ENCODE measurements at regions not wholly inside any gene's neighbourhood (a gene's known extent, or its start where the extent isn't known, plus 50 kb on each side); places are given as distances from the start of the nearest gene placed in this dataset.
A peak's percentile ranks its signal among the peaks of the same experiment; 100 is the strongest.

- ATAC-seq = no peak
These were observed 636.1 kb downstream of the ACTL7B start for GRCh38 chr9:108219664-108220063.

- ATAC-seq = no peak
These were observed 638.1 kb downstream of the ACTL7B start for GRCh38 chr9:108217431-108218349.

DNA sequence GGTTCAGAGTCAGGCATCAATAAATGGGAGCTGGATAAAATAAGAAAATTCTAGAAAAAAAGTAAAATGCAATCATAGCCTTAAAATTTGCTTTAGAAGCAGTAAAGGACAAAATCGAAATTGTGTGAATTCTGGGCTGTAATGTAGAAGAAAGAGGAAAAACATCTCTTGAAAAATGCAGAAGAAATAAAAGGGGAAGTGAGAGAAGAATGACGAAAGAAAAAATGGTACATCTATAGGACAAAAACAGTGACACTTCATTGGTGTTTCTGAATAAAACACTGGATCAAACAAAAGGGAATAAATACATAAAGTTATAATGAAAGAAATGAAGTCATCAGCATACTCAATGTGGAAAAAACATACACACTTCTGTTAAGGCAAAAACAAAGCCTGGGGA lies 642.3 kb downstream of the ACTL7B start:
- ATAC-seq = no peak

GRCh38 chr9:108212184-108212583 lies 643.6 kb downstream of the ACTL7B start:
- ATAC-seq = no peak

DNA sequence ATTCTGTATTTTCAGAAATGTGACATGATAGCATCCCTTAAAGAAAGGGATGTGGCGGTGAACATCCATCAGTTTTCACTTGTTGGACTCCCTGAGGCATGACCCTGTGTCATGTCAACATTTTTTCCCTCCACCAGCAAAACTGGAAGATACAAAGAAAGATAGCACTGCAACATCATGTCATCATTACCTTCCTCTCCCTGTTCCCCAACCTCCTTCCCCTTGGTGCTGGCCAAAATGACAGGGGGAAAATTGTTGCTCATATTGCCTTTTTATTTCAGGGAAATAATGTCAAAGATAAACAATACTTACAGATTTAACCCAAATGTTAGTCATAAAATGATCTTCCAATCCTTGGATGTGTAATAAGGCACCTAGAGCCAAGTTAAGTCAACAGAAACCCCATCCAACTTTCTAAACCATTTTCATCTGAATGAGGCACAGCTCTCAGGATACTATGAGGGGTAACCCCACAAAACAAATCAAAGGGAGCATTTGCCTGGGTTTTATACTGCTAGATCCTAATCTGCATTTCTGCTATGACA lies 644.3 kb downstream of the ACTL7B start:
- ATAC-seq = no peak

DNA sequence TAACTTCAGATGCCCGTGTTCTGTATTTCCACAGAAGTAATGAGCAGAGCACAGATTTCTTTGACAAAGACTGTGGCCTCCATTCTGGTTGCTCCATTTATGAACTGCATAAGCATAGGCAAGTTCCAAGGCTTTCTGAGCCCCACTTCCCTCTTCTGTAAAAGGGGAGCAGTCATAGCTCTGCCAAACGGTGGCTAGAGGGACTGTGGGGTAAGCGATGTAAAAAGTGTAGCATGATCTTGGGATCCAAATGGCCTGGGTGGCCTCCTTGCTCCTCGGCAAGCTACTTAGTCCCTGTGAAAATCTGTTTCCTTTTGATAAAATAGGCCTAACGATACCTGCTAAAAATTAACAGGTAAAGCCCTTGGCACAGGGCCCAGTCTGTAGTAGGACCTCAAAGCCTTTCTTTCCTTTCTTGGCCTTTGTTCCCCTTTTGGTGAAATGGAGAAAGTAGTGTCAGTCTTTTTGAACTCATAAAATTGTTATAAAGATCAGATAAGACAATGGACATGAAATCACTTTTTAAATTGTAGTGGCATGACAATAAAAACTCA lies 646.6 kb downstream of the ACTL7B start:
- no peak for ATAC-seq

DNA sequence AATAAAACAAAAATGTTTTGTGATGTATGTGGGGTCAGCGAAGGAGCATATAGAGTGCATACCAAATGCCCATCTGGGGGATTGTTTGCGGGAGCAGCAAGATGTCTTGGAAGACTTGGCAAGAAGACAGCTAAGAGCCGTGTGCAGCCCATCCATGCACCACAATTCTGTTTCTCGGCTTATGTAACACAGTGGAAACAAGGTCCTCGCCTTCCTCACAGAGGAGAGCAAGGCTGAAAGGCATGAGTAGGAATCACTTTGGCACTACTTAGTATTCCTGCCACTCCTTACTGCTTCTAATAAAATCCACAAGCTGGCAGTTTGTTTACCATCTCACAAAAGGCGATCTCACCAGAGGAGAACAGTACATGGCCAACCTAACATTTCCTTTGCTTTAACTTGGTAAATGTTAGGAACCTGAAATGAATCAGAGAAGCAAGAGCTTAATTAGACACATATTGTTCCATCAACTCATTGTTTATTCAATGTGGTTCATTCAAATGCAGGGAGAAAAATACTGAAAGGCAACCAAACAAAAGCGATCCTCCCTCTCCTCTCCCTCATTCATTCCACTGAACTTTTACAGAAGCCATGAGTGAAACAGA lies 648.1 kb downstream of the ACTL7B start:
- ATAC-seq = no peak

GRCh38 chr9:108205276-108205675 lies 650.5 kb downstream of the ACTL7B start:
- ATAC-seq = no peak

DNA sequence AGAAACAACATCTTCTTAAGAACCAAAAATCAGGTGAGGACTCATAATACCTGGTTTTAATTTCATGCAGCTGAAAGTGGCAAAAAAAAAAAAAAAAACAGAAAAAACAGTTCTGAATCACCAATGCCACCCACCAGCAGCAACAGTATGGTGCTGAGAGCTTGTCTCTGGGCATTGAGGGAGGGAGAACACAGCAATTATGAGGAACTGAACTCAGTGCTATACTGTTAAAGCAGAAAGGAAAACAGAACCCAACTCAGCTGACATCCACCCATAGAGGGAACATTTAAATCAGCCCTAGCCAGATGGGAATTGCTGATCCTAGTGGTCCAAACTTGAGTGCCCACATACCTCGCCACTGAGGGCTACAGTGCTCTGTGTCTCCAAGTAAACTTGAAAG lies 657.9 kb downstream of the ACTL7B start:
- ATAC-seq = no peak

DNA sequence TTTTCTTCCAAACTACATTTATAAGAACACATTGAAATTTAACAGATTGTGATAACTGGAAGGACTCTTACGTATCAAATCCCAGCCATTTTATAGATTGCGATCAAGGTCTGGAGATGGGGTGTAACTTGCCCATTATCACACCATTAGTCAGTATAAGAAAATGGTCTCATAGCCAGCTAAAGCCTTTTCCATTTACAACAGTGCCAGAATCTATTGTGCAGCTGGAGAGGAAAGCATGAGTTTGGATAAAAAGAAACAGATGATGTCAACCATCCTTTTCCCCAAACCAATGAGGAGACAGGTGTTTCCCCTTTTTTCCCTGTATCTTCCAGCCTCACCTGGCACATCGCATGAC lies 658.8 kb downstream of the ACTL7B start:
- ATAC-seq = no peak

DNA sequence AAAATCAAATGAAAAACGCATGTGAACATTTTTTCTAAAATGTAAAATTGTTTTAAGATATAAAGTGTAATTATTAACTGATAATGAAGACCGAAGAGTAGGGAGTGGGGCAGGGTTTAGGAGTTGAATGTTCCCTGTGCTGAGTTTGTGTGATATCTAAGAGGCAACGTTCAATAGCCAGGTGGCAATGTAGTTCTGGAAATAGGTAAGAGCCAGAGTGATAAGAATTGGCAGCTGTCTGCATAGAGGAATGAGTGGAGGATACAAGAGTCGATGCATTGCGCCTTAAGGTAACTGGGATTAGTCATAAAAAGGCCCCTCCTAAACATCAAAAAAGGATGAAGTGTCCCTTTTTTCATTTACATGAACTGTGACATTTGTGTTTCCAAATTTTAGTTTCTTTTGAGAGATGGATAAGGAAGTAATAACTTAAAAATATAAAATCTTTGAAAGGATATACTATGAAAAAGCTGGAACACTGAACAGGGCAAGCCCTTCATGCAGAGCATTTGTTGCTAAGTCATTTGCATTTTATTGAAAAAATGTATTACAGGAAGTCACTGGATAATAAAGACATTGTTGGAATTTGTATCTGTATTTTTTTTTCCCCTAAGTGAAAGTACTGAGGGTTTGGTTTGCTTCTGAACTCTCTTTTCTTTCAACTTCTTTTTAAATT lies 659.3 kb downstream of the ACTL7B start:
- no peak for ATAC-seq

DNA sequence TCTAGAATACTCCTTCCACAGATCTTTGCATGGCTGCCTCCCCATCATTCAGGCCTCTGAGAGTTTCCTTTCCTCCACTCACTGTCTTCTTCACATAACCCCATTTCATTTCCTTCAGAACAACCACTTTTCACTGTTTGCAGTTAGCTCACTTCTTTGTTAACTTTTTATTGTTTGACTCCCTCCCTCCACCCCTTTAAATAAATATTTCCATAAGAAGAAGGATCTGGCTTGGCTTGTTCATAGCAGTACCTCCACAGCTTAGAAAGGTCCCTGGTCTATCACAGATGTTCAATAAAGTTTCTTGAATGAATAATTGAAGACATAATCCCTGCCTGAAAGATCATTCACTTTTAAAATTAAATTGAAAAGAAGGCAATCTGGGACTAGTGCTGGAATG lies 661.6 kb downstream of the ACTL7B start:
- ATAC-seq = no peak

DNA sequence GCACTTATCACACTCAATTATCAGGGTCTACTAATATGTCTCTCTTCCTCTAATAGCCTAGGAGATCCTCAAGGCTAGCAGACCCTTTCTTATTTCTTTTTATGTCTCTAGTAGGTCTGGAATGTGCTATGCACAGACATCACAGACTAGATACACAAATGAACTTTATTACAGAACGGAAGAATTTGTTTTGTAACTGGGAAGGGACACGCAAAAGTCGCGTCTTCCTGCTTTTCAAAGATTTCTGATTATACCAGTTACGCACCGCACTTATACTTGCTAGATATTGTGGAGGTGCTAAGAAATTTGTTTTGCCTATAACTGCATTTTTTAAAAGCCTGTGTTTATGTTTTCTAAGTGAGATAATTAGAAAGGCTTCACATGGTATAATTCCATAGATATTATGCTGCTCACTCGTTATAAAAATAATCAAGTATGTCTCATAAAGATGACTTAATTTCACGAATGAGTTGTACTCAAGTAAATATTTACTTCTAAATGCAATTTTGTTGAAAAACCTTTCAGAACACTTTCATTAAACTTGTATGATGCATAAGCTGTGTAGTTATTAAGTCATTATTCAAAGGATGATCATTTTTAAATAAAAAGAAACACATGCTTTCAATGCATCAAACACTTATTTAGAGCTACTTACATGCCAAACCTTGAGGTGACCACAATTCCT lies 662.6 kb downstream of the ACTL7B start:
- no peak for ATAC-seq

GRCh38 chr9:108191065-108191464 lies 664.7 kb downstream of the ACTL7B start:
- ATAC-seq = no peak

- no peak for ATAC-seq
These were observed 666.8 kb downstream of the ACTL7B start for GRCh38 chr9:108188976-108189375.

DNA sequence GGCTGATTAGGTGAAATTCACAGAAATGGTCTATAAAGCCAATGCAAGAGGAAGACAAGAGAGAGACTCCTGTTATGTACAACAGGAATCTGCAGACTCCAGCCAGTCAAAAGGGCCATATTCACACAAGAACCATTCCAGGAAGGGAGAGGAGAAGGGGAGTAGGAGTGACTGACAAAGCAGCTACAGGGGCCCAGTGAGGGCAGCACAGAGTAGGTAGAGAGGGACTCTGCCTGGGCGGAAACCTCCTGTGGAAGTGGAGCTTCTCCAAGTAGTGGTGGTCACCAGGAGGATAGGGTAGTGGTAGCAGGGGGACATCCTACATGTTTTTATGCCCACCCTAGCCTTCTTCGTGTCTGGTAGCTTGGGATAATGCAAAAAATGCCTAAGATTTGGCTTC lies 667.3 kb downstream of the ACTL7B start:
- no peak for ATAC-seq

GRCh38 chr9:108186642-108187395 lies 669.0 kb downstream of the ACTL7B start:
- no peak for ATAC-seq

DNA sequence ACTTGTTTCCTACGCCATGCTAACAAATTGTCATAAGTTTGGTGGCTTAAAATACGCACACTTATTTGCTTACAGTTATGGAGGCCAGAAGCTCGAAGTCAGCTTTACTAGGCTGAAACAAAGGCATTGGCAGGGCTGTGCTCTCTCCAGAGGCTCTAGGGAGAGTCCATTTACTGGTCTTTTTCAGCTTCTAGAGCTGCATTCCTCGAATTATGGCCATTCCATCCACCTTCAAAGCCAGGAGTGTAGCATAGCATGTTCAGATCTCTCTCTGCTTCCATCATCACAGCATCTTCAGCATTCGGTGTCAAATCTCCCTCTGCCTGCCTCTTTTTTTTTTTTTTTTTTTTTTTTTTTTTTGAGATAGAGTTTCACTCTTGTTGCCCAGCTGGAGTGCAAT lies 670.2 kb downstream of the ACTL7B start:
- ATAC-seq = no peak

DNA sequence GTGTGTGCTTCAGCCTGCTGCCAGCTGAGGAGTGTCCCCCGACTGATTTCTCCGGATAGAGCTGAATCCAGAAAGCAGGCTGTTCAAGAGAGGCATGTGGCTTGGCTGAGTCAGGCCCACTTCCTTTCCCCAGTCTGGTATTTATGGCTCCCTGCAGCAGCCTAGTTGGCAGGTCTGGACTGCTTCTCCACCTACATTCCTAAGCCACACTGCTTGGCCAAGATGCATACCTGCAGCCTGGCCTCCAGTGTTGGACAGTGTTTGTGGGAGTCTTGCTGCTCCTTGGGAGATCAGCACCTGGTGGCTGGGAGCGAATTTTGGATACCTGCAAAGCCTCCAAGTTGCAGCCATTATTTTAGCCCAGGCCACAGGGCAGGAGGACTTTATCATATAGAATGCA lies 670.8 kb downstream of the ACTL7B start:
- ATAC-seq = peak; percentile 83

DNA sequence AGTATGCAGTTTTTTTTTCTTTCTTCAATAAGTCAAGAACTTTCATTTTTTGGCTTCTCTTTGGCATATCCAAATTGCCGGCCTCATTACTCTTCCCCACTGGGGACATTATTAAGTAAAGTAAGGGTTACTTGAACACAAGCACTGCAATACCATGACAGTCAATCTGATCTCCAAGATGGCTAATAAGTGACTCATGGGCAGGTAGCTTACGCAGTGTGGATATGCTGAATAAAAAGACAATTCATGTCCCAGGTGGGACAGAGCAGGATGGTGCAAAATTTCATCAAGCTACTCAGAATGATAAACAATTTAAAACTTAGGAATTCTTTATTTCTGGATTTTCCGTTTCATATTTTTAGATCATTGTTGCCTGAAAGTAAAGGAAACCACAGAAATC lies 671.8 kb downstream of the ACTL7B start:
- no peak for ATAC-seq

DNA sequence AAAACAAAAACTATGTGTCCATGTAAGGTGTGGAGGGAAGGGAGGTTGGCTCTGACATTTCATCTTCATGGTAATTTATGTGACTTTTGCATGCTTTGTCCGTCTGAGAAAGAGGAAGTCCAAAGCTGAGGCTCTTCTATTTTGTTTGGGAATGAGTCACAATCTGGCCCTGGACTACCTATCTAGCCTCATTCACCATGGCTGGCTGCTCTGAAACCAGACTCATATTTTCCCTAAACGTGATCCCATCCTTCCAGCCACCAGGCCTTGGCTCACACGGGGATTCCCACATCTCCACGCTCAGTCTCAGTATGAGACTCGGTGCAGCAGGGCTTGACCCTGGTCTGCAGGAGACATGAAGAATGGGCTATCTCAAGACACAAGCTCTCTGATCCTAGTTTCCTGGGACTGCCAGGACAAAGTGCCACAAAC lies 672.8 kb downstream of the ACTL7B start:
- ATAC-seq = peak; percentile 21

GRCh38 chr9:108182270-108182669 lies 673.5 kb downstream of the ACTL7B start:
- peak; percentile 55 for ATAC-seq
